GM12891 (cell line): ENCODE measurements at regions not wholly inside any gene's neighbourhood (a gene's known extent, or its start where the extent isn't known, plus 50 kb on each side); places are given as distances from the start of the nearest gene placed in this dataset.
"Not testable (repeated sequence)": the region's sequence is repeated elsewhere in the genome, so short reads cannot be mapped to it uniquely, and the experiment has no call there.

Experiments used
- DNase-seq: peaks from one replicate; pipeline ENCODE4 v3.0.0; 2011; ENCODE audit warnings: low spot score; ENCODE audit not compliant: insufficient read length
- FAIRE-seq: peaks from 2 replicates; lab custom pipeline; 2011; peaks lifted over from hg19 to GRCh38; lab: Jason Lieb, UNC
- PAX5 ChIP-seq: IDR thresholded peaks from 2 replicates; pipeline ENCODE4 v1.6.1; 2011; ENCODE audit warnings: low read length, moderate library complexity, mild to moderate bottlenecking; ENCODE audit not compliant: insufficient read depth, severe bottlenecking
- POLR2A ChIP-seq: IDR thresholded peaks from 2 replicates; pipeline ENCODE4 v1.6.1; 2011; ENCODE audit warnings: low read depth, low read length, control low read depth
- POLR2AphosphoS5 ChIP-seq: IDR thresholded peaks from 2 replicates; pipeline ENCODE4 v1.6.1; 2011; ENCODE audit warnings: low read depth, low read length, control low read depth
- POU2F2 ChIP-seq: IDR thresholded peaks from 2 replicates; pipeline ENCODE4 v1.6.1; 2011; ENCODE audit warnings: low read depth, mild to moderate bottlenecking, control low read depth, low read length, moderate library complexity
- SPI1 ChIP-seq: IDR thresholded peaks from 2 replicates; pipeline ENCODE4 v1.6.1; 2011; ENCODE audit warnings: low read depth, low read length, control low read depth
- TAF1 ChIP-seq: IDR thresholded peaks from 2 replicates; pipeline ENCODE4 v1.6.1; 2011; ENCODE audit warnings: low read depth, low read length, control low read depth

DNA sequence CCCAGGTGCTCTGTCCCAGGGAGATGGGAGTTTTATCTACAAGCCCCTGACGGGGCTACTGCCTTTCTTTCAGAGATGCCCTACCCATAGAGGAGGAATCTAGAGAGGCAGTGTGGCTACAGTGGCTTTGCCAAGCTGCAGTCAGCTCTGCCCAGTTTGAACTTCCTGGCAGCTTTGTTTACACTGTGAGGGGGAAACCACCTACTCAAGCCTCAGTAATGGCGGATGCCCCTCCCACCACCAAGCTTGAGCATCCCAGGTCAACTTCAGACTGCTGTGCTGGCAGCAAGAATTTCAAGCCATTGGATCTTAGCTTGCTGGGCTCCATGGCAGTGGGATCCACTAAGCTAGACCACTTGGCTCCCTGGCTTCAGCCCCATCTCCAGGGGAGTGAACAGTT, 53.1 kb upstream of the TMEM252 start:
- DNase-seq, FAIRE-seq: not testable (repeated sequence)

DNA sequence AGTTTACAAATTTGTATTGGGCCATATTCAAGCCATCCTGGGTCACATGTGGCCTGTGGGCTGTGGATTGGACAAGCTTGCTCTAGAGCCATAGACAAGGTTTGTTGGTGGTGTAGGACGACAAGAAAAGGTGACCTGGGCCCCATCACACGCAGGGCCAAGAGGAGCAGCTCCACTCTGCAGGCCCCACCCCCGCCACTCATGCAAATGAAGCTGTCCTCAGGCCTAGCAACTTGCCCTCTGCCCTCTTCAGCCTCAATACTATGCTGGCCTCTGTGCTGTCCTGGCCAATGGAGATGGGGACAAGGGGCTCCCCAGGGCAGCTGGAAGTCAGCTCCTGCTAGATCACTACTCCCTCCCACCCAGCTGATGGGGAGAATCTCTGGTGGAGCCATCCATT, 55.2 kb upstream of the TMEM252 start:
- TF ChIP-seq POU2F2 (no peak), TAF1 (no peak), PAX5 (no peak), POLR2A (no peak), POLR2AphosphoS5 (no peak), SPI1 (no peak)
- DNase-seq (no peak), FAIRE-seq (no peak)

DNA sequence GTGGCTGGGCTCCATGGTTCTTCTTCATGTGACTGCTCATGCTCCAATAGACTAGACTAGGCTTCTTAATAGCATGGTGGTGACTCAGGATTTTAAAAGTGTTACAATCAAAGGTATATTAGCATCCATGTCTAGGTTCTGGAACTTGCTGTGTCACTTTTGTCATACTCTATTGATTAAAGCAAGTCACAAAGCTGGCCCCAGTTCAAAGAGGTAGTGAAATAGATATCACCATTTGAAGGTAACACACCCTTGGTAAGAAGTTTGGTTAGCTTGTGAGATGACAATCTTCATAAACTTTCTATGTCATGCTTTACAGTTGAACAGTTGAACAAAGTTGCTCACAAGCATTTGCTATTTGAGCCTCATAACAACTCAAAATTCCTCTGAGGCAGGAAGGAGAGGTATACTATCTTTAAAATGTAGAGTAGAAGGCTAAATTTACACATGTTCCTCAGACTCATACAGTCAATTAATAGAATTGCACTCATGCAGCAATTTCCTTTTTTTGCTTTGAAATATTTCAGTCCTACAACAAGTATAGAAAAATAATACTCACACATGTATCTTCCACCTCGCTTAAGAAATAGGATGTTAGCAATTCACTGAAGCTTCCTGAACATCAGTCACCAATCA, 56.8 kb upstream of the TMEM252 start:
- FAIRE-seq (no peak), DNase-seq (no peak)
- TF ChIP-seq SPI1 (no peak), POU2F2 (no peak), POLR2A (no peak), PAX5 (no peak), TAF1 (no peak), POLR2AphosphoS5 (no peak)

DNA sequence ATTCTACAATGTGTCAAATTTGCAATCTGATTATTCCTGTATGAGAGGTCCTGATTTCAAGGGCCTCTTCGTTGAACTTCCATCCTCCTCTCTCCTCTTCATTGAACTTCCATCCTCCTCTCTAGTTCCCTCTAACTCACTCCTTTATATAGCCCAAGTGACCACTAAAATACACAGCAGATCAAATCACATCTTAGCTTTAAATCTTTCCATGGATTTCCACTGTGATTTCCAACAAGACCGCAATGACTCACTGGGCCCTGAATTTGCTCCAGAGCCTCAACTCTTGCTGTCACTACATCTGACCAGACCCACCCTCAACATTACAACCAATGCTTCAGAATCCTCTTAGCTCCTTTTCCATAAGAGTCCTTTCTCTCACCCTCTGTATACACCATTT, 59.1 kb upstream of the TMEM252 start:
- no peak for FAIRE-seq
- TF ChIP-seq POLR2AphosphoS5 (no peak), POU2F2 (no peak), TAF1 (no peak), POLR2A (no peak), PAX5 (no peak), SPI1 (no peak)
- no peak for DNase-seq

DNA sequence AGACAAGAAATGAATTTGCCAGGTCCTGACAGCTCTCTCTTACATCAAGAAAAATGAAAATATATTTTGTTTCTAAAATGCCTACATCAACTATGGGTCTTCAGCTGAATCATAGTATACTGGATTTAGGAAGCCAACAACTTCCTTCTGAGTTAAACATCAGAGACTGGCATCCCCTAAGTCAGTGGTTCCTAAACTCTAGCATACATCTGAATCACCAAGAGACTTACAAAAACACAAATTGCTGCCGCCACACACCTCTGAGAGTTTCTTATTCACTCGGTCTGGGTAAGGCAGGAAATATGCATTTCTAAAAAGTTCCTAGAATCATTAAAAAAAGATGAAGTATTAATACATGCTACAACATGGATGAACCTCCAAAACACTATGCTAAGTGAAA, 60.4 kb upstream of the TMEM252 start:
- FAIRE-seq (no peak), DNase-seq (no peak)
- TF ChIP-seq PAX5: no peak
- TF ChIP-seq TAF1: no peak
- TF ChIP-seq POU2F2: no peak

DNA sequence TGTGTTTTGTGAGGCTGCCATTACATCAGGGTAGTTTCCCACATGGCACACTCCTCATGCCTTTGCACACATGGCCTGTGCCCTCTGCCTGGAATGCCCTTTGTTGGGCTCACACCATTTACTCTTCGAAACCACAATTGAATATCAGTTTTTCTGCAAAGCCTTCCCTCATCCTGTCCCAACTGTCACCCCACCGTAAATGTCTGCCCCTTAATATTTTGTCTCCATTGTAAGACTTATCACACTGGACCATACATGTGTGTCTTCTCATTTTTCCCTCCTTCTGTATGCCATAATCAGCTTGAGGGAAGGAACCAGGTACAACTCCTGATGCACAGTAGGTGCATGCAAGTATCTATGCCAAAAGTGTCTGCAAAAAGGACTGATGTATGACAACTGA, 62.7 kb upstream of the TMEM252 start:
- TF ChIP-seq PAX5: no peak
- no peak for TF ChIP-seq TAF1
- no peak for TF ChIP-seq POLR2A
- TF ChIP-seq POLR2AphosphoS5: no peak
- no peak for TF ChIP-seq SPI1
- no peak for TF ChIP-seq POU2F2
- no peak for DNase-seq
- no peak for FAIRE-seq

DNA sequence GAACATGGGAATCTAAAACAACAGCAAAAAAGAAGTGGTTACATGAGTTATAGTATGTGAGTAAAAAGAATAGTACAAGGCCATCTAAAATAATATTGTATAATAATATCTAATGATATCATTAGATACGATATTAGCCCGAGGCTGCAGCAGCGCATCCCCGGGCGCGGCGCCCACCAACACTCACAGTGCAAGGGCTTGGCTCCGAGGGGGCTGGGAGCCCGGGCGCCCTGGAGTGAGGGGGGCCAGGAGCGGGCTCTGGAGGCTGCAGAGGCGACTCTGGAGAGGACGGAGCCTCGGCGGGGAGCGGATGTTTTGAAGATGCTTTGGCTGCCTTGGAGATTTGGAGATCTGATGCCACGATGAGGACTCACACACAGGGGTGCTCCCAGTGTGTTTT, 68.1 kb upstream of the TMEM252 start:
- TF ChIP-seq POLR2A (no peak), POU2F2 (no peak), TAF1 (no peak), SPI1 (no peak), PAX5 (no peak), POLR2AphosphoS5 (no peak)
- DNase-seq (no peak), FAIRE-seq (no peak)

DNA sequence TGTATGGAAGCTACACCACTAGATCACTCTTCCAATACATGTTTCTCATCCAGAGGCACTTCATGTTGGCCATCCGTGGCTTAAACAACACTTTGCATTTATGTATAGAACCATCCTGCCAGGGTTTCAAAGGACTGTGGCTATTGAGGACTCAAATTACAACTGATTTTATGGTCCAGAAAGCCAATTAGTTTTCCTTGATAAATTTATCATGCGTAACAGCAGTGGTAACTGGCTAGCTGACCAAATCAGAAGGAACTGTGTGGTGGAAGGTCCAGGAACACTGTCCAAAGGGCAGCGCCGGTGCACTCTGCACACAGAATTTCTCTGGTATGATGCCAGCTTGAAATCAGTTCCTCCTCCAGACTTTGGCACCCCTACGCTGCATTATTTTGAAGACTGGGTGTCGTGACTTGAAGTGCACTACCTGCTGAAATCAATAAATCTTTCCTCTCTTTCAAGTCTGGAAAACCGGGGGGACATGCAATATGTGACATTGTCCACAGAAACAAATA, 69.3 kb upstream of the TMEM252 start:
- no peak for FAIRE-seq
- TF ChIP-seq POU2F2 (no peak), PAX5 (no peak), POLR2A (no peak), SPI1 (no peak), TAF1 (no peak)
- DNase-seq: no peak

DNA sequence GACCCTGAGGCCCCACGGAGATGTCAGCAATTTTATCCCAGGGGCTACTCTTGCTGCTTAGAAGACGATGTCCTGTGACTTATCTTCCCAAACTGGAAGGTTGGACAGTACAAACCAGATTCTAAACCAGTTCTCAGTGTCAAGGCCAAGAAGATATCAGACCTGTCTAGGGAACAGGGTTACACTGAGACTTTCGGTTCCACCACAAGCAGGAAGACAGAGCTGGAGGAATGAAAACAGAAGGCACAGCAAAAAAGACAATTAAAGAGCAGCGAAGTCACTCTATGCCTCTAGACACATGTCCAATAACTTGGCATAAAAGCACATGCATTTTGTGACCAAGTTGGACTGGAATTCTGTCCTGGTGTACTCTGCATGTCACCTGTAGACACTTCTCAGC, 73.4 kb upstream of the TMEM252 start:
- DNase-seq: no peak
- no peak for FAIRE-seq
- TF ChIP-seq POLR2AphosphoS5: no peak
- no peak for TF ChIP-seq POLR2A
- no peak for TF ChIP-seq PAX5
- TF ChIP-seq TAF1: no peak
- TF ChIP-seq SPI1: no peak
- TF ChIP-seq POU2F2: no peak

DNA sequence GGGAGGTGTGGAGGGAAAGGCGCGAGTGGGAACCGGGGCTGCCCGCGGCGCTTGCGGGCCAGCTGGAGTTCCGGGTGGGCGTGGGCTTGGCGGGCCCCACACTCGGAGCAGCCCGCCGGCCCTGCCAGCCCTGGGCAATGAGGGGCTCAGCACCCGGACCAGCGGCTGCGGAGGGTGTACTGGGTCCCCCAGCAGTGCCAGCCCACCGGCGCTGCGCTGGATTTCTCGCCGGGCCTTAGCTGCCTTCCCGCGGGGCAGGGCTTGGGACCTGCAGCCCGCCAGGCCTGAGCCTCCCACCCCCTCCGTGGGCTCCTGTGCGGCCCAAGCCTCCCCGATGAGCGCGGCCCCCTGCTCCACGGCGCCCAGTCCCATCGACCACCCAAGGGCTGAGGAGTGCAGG, 76.3 kb upstream of the TMEM252 start:
- DNase-seq, FAIRE-seq: not testable (repeated sequence)

DNA sequence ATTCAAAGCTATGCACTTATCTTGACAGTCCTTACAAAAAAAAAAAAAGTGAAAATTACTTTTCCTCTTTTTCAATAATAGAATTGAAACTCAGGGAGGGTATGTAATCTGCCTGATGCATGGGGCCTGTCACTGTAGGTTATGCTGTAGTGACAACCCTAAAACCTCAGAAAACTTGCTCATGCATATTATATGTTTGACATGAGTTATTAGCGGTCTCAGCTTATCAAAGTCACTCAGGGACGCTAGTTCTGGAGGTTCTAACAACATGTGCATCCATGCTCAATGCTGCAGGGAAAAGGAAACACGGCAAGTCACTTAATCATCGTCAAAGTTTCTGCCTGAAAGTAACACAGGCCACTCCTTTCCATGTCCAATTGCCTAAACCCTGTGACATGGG, 78.4 kb upstream of the TMEM252 start:
- TF ChIP-seq POLR2AphosphoS5 (no peak), POU2F2 (no peak), PAX5 (no peak), SPI1 (no peak), POLR2A (no peak), TAF1 (no peak)
- DNase-seq (no peak), FAIRE-seq (no peak)
